ENCODE measurements at regions not wholly inside any gene's neighbourhood (a gene's known extent, or its start where the extent isn't known, plus 50 kb on each side); places are given as distances from the start of the nearest gene placed in this dataset.

DNA sequence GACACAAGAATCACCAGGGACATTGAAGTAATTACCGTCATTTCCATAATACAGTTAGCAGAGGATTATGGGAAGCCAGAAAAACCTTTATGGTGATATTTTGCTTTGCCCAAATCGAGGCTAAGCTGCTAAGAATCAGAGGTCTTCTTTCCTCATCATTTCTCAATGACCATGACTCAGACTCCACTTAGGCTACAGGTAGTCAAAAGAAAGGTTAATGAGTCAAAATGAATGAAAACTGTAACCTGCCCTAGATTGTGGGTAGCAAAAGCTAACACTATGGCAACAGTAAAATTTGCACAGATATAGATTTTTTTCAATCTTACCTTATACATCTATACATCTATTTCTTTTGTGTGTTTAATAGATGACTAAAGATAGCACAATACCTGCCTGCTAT lies 185.8 kb downstream of the CARTPT start:
- peaks cover 21% of the 10 kb centered on the region for H3K4me1 ChIP-seq (ENCODE audit: control insufficient read depth, extremely low read depth, insufficient read depth, low read length)
- no peak overlapping the region for H3K27ac ChIP-seq (ENCODE audit: control insufficient read depth, insufficient read depth, low read length)
- H3K27me3 ChIP-seq (ENCODE audit: control insufficient read depth, extremely low read depth, insufficient read depth, low read length): no peaks in the 10 kb centered on the region
- no peak overlapping the region for H3K9ac ChIP-seq (ENCODE audit: control insufficient read depth, extremely low read depth, insufficient read depth, low read length)
- H4K20me1 ChIP-seq (ENCODE audit: control insufficient read depth, extremely low read depth, insufficient read depth, low read length): no peaks in the 10 kb centered on the region
- no peaks in the 10 kb centered on the region for H3K9me3 ChIP-seq (ENCODE audit: control insufficient read depth, low read depth, low read length)
- H3K4me2 ChIP-seq (ENCODE audit: control insufficient read depth, extremely low read depth, insufficient read depth, low read depth, low read length): no peak overlapping the region
- DNase-seq (ENCODE audit: low read depth, low spot score): no peak
- TF ChIP-seq CTCF (optimal IDR thresholded peaks at IDR 0.05 in 1 of 3, IDR thresholded peaks at IDR 0.05 in 1 of 3, conservative IDR thresholded peaks at IDR 0.05 in 1 of 3; ENCODE audit: extremely low read depth in 1 of 3, insufficient read depth in 2 of 3, low read length in 3 of 3) (no peak), EZH2 (IDR thresholded peaks at IDR 0.05; ENCODE audit: low read length) (no peak)
- no peaks in the 10 kb centered on the region for H3K9me1 ChIP-seq (ENCODE audit: control insufficient read depth, extremely low read depth, insufficient read depth, low read length)
- H3K4me3 ChIP-seq (ENCODE audit: control insufficient read depth in 2 of 3, extremely low read depth in 1 of 3, insufficient read depth in 2 of 3, low read depth in 1 of 3, low read length in 3 of 3): no peak overlapping the region
- no peak for FAIRE-seq
- no peaks in the 10 kb centered on the region for H3K79me2 ChIP-seq (ENCODE audit: control insufficient read depth, insufficient read depth, low read length)
- dilution Hi-C loops (cut with MboI; ENCODE audit: extremely low pct_ligation_motif_present, low sequenced_read_pairs): no loop called here
- H3K36me3 ChIP-seq (ENCODE audit: control insufficient read depth in 2 of 2, extremely low read depth in 1 of 2, insufficient read depth in 2 of 2, low read length in 2 of 2): no peaks in the 10 kb centered on the region
- no peak overlapping the region for H2AFZ ChIP-seq (ENCODE audit: control insufficient read depth, low read length)

DNA sequence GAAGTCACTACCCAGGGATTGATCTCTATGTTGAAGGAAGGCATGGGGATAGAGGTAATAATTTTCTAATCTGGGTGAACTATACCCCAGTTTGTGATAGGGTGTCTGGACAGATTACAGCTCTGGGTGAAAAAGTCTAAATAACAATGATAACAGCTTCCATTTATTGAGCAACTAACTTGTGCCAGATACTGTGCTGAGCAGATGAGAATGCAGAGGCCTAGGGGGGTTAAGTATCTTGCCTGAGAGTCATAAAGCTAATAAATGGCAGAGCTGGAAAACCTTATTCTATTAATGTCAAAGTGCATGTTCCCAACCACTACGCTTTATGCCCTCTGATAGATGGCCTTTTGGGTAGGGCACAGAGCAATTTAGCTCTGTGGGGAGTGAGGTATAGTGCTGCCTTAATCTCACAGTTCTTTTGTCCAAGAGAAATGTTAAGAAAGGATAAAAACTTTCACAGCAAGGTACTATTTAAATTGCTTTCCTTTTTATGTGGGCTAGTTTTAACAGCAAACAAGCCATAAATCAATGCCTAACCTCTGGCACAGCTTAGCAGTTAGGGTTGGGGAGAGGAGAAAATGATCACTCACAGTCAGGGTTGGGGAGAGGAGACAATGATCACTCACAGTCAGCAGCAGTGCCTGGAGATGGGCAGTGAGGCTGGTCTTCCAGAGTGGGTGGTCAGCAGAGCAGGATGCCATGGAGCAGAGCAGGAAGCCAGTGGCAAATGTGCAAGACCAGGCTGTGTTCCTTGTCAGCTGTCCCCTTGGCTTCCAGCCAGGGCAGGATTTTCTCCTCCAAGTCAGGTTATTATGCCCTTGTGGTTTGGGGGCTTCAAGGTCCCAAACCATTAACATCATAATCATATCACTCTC lies 187.0 kb downstream of the CARTPT start:
- no peak for FAIRE-seq
- Histone ChIP-seq H2AFZ (ENCODE audit: control insufficient read depth, low read length) (no peak overlapping the region), H3K27ac (ENCODE audit: control insufficient read depth, insufficient read depth, low read length) (peak overlapping the region; percentile 1), H3K79me2 (ENCODE audit: control insufficient read depth, insufficient read depth, low read length) (no peaks in the 10 kb centered on the region), H3K4me3 (ENCODE audit: control insufficient read depth in 2 of 3, extremely low read depth in 1 of 3, insufficient read depth in 2 of 3, low read depth in 1 of 3, low read length in 3 of 3) (no peak overlapping the region), H3K9me3 (ENCODE audit: control insufficient read depth, low read depth, low read length) (no peaks in the 10 kb centered on the region), H3K4me2 (ENCODE audit: control insufficient read depth, extremely low read depth, insufficient read depth, low read depth, low read length) (peak overlapping the region; percentile 11), H3K27me3 (ENCODE audit: control insufficient read depth, extremely low read depth, insufficient read depth, low read length) (no peaks in the 10 kb centered on the region), H3K4me1 (ENCODE audit: control insufficient read depth, extremely low read depth, insufficient read depth, low read length) (peaks cover 17% of the 10 kb centered on the region), H3K9me1 (ENCODE audit: control insufficient read depth, extremely low read depth, insufficient read depth, low read length) (no peaks in the 10 kb centered on the region), H3K36me3 (ENCODE audit: control insufficient read depth in 2 of 2, extremely low read depth in 1 of 2, insufficient read depth in 2 of 2, low read length in 2 of 2) (no peaks in the 10 kb centered on the region), H4K20me1 (ENCODE audit: control insufficient read depth, extremely low read depth, insufficient read depth, low read length) (no peaks in the 10 kb centered on the region), H3K9ac (ENCODE audit: control insufficient read depth, extremely low read depth, insufficient read depth, low read length) (no peak overlapping the region)
- TF ChIP-seq EZH2 (IDR thresholded peaks at IDR 0.05; ENCODE audit: low read length): no peak
- TF ChIP-seq CTCF (optimal IDR thresholded peaks at IDR 0.05 in 1 of 3, IDR thresholded peaks at IDR 0.05 in 1 of 3, conservative IDR thresholded peaks at IDR 0.05 in 1 of 3; ENCODE audit: extremely low read depth in 1 of 3, insufficient read depth in 2 of 3, low read length in 3 of 3): no peak
- DNase-seq (ENCODE audit: low read depth, low spot score): no peak
- dilution Hi-C loops (cut with MboI; ENCODE audit: extremely low pct_ligation_motif_present, low sequenced_read_pairs): no loop called here
